Mucosa of descending colon (tissue), 3 donors: ENCODE measurements at regions not wholly inside any gene's neighbourhood (a gene's known extent, or its start where the extent isn't known, plus 50 kb on each side); places are given as distances from the start of the nearest gene placed in this dataset.
A peak's percentile ranks its signal among the peaks of the same experiment; 100 is the strongest.
"Not testable (repeated sequence)": the region's sequence is repeated elsewhere in the genome, so short reads cannot be mapped to it uniquely, and the experiment has no call there.

Experiments
- ATAC-seq: fragments of 200-7000 bp; cut with Tn5 transposase; one replicate; pipeline ENCODE4 v1.9.1; 2020; ENCODE audit warnings: mild to moderate bottlenecking, moderate library complexity
- DNase-seq, 3 donors: peaks; one replicate each; pipeline ENCODE4 v3.0.0-alpha.2; 2020
- H3K36me3 ChIP-seq: fragments of 200-600 bp; one replicate; pipeline ENCODE4 v1.8.0; 2021; ENCODE audit warnings: low read depth, mild to moderate bottlenecking
- H3K4me1 ChIP-seq: fragments of 200-600 bp; one replicate; pipeline ENCODE4 v1.8.0; 2021; ENCODE audit warnings: low read depth, mild to moderate bottlenecking
- H3K4me3 ChIP-seq: fragments of 200-600 bp; one replicate; pipeline ENCODE4 v1.8.0; 2021; ENCODE audit warnings: mild to moderate bottlenecking
- H3K9me3 ChIP-seq: fragments of 200-600 bp; one replicate; pipeline ENCODE4 v1.8.0; 2021; ENCODE audit warnings: mild to moderate bottlenecking
- intact Hi-C, 2 donors: fragments of 100-400 bp; cut with DNase I in 1 of 2; cut with micrococcal nuclease in 1 of 2; formaldehyde crosslinking; loops; one replicate each; pipeline versions ENCODE4 v1.11.0 to v1.11.1; 2022; cut with DNase I, micrococcal nuclease
- donor health status: DM: no; HTN: no; CAD: no; lungs with moderate emphysema.
- donor health status: DM: no; HTN: no; CAD: no.
- donor health status: DM: no; HTN: yes; CAD: no.

DNA sequence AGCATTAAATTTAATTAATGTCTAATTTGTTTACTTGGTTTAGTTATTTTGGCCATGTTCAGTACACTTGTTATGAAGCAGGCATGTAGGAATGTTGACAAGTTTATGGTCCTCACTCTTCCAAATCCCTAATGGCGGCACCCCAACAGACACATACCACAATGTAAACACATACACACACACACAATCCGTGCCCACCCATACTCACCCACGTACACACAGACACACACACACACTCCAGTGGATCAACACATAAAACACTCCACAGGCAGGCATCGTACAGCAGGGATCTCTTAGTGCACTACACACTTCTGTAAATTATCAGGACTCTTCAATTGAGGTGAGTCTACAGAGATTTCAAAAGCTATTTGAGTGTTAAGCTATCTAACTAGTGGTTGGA lies 767.5 kb downstream of the FOXD4L6 start:
- H3K36me3 ChIP-seq, DNase-seq, ATAC-seq, H3K4me1 ChIP-seq, intact Hi-C loops, H3K9me3 ChIP-seq, H3K4me3 ChIP-seq: not testable (repeated sequence)

DNA sequence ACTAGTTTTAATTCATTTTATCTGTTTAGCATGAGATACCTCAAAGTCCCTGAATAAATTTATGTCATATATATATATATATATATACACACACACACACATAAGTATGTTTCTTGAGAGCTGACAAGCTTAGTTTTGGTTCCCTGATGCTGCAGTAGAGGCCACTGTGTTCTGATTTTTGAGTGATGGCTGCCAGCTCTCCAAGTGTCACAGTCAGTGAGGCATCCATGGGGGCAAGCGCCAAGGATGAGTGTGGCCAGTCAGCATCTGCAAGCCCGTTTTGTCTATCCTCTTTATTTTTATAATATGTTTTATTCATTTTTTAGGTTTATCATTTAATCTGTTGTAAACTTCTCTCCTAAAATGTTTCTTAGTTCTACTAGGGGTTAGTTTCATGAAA lies 797.5 kb downstream of the FOXD4L6 start:
- peak in 1 of 3 donors; percentile 4 for DNase-seq
- H3K4me1 ChIP-seq, intact Hi-C loops: not testable (repeated sequence)

DNA sequence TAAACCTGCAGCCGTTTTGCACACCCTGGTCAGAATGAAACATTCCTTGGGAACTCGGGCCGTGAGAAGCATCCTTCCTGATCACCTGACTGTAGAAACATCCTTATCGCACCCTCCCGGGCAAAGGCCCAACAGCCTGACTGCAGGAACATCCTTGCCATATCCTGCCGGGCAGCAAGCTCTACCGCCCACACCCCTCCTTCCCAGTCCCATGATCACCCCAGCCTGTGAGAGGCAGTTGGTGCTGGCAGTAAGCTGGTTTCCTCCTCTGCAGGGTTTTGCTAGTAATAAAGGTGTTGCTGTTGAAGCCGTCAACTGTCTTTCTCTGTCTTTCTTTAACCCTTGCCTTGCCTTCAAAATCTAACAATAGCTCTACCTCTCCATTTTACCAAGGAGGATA lies 799.6 kb downstream of the FOXD4L6 start:
- H3K9me3 ChIP-seq, result not testable (repeated sequence)

More for the DNA sequence above, 797.5 kb downstream of the FOXD4L6 start:
- not testable (repeated sequence) for H3K36me3 ChIP-seq, ATAC-seq, H3K4me3 ChIP-seq, H3K9me3 ChIP-seq

DNA sequence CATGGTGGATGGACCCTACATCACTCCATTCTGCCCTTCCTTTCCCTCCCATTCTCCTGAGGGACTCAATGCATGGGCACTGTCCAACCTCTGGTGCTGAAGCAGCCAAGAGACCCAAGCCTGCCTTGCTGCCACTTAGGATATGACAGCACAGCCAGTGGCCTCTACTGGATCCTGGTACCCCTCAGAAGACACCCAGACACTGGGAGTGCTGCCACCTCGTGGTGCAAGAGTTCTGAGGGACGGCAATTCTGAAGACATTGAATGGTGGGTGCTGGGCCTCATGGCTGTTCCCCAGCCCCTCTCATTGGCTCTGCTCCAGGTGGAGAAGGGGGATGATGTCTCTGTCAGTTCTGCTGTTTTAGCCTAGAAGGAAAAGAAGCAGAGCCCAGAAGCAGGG lies 802.3 kb downstream of the FOXD4L6 start:
- ATAC-seq, H3K4me3 ChIP-seq, H3K36me3 ChIP-seq, DNase-seq, H3K4me1 ChIP-seq, intact Hi-C loops, H3K9me3 ChIP-seq: not testable (repeated sequence)

More for the DNA sequence above, 799.6 kb downstream of the FOXD4L6 start:
- H3K4me3 ChIP-seq, H3K4me1 ChIP-seq, DNase-seq, intact Hi-C loops, H3K36me3 ChIP-seq: not testable (repeated sequence)
- ATAC-seq, result peak; percentile 70

DNA sequence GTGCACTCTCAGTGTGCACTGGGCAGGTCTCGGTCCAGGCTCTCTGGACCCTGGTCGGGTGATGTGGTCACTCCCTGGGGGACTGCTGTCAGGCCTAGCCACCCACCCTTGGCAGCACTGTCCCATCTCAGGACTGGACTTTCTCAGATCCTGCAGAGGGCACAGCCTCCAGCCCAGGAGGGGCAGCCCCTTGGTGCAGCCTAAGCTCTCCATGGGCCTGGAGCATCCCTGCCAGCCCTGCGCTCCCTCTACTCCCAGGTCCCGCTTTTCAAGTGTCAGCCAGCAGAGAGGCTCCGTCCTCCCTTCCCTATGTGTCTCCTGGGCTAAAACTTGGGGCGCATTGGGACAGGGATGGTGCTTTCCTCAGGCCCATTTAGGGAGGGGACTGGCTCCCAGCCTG lies 805.8 kb downstream of the FOXD4L6 start:
- intact Hi-C loops, H3K36me3 ChIP-seq, H3K9me3 ChIP-seq, ATAC-seq, H3K4me3 ChIP-seq, H3K4me1 ChIP-seq: not testable (repeated sequence)
- peak in 2 of 3 donors; percentile 12 to 19 for DNase-seq

DNA sequence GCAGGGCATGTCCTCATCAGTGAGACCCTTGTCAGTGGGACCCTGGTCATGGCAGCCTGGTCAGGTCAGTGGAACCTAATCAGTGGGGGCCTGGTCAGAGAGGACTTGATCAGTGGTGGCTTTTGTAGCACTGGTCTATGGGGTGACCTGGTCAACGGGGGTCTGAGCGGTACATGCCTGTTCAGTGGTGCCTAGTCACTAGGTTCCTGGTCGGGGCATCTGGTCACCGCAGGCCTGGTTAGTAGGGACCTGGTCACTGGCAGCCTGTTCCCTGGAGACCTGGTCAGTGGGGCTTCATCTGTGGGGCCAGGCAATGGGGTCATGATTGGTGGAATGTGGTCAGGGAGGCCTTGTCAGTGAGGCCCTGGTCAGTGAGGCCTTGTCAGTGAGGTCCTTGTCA lies 806.6 kb downstream of the FOXD4L6 start:
- H3K36me3 ChIP-seq, H3K4me3 ChIP-seq, ATAC-seq, intact Hi-C loops, H3K9me3 ChIP-seq, H3K4me1 ChIP-seq: not testable (repeated sequence)
- DNase-seq, result peak in 1 of 3 donors; percentile 4

DNA sequence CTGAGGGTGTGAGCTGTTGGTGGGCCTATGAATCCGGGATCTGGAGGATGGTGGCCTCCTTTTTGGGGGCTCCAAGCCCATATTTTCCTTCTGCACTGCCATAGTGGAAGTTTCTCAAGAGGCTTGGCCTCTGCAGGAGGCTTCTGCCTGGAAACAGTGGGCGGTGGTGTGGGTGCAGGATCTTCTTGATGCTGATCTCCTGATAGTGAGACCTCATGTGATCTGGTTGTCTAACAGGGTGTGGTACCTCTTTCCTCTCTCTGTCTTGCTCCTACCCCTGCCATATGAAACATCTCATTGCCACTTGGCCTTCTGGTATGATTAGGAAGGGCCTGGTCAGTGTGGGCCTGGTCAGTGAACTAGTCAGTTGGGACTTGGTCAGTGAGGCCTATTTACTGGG lies 807.3 kb downstream of the FOXD4L6 start:
- DNase-seq, ATAC-seq, H3K4me1 ChIP-seq, H3K36me3 ChIP-seq, H3K4me3 ChIP-seq, intact Hi-C loops, H3K9me3 ChIP-seq: not testable (repeated sequence)

DNA sequence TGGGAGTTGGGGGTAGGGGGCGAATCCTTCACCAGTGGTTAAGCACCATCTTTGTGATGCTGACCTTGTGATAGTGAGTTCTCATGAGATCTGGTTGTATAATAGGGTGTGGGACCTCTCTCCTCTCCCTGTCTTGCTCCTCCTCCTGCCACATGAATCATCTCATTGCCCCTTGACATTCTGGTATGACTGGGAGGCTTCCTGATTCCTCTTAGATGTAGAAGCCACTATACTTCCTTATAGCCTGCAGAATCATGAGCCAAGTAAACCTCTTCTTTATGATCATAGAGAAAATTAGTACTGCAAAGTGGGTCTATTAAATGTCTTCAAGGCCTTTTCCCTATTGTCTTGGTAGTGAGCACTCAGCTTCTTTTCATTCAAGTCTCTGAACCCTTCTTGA lies 813.3 kb downstream of the FOXD4L6 start:
- H3K36me3 ChIP-seq, H3K4me1 ChIP-seq, DNase-seq, H3K9me3 ChIP-seq, intact Hi-C loops, H3K4me3 ChIP-seq: not testable (repeated sequence)
- ATAC-seq, result peak; percentile 93

DNA sequence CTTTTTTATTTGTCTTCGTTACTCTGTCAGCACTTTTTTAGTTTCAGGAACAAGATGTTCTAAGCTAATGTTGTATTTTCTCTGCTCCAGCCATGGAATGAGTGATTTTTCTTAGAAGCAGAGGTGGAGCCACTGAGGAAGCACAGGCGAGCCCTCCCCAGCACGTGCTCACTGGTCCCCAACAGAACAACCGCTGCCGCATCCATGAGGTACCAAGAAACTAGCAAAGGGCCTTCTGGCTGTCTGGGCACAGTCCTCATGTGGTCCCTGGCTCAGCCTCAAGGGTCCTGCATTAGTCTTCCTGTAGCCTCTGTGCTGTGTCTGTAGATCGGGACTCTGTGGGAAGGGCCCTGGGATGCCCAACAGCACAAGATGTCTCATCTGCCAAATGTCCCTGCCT lies 838.5 kb downstream of the FOXD4L6 start:
- DNase-seq, result peak in 2 of 3 donors; percentile 7 to 8
- H3K9me3 ChIP-seq, intact Hi-C loops, ATAC-seq, H3K36me3 ChIP-seq, H3K4me1 ChIP-seq, H3K4me3 ChIP-seq: not testable (repeated sequence)
